Activated CD4-positive, alpha-beta memory T cell treated with anti-CD3 and anti-CD28 coated beads for 36 hours (primary cell): ENCODE measurements at regions not wholly inside any gene's neighbourhood (a gene's known extent, or its start where the extent isn't known, plus 50 kb on each side); places are given as distances from the start of the nearest gene placed in this dataset.

Source experiments
- CTCF ChIA-PET: fragments of 350-600 bp; sonication (Branson Sonifier 250); formaldehyde crosslinking; loops from one replicate; lab custom pipeline; 2021; ENCODE audit warnings: antibody characterized with exemption, inconsistent platforms; lab: Charles Lee
- POLR2A ChIA-PET: fragments of 350-600 bp; sonication (Branson Sonifier 250); formaldehyde crosslinking; loops from one replicate; lab custom pipeline; 2021; ENCODE audit warnings: antibody characterized with exemption; lab: Charles Lee
- DNase-seq: peaks from one replicate; pipeline ENCODE4 v3.0.0-alpha.2; 2020
- H3K27ac Mint-ChIP-seq: one replicate; pipeline ENCODE4 v1.8.0; 2021; ENCODE audit warnings: mixed read lengths
- H3K27me3 Mint-ChIP-seq: one replicate; pipeline ENCODE4 v1.8.0; 2021; ENCODE audit warnings: mixed read lengths
- H3K36me3 Mint-ChIP-seq: one replicate; pipeline ENCODE4 v1.8.0; 2021; ENCODE audit warnings: mixed read lengths
- H3K4me1 Mint-ChIP-seq: one replicate; pipeline ENCODE4 v1.8.0; 2021; ENCODE audit warnings: low read depth, mixed read lengths
- H3K4me3 Mint-ChIP-seq: one replicate; pipeline ENCODE4 v1.8.0; 2021; ENCODE audit warnings: mild to moderate bottlenecking, mixed read lengths
- H3K9me3 Mint-ChIP-seq: one replicate; pipeline ENCODE4 v1.8.0; 2021; ENCODE audit warnings: mixed read lengths
- intact Hi-C: fragments of 100-400 bp; cut with micrococcal nuclease; formaldehyde crosslinking; loops from one replicate; pipeline ENCODE4 v1.15.1; 2023

GRCh38 chr15:38897551-38897950 is 332.9 kb upstream of the RASGRP1 start:
- H3K4me1 Mint-ChIP-seq = no peaks in the 10 kb centered on the region
- intact Hi-C loops = no loop called here
- H3K27me3 Mint-ChIP-seq = no peaks in the 10 kb centered on the region
- DNase-seq = no peak
- no peak overlapping the region for H3K4me3 Mint-ChIP-seq
- no peaks in the 10 kb centered on the region for H3K9me3 Mint-ChIP-seq
- no peaks in the 10 kb centered on the region for H3K36me3 Mint-ChIP-seq
- ChIA-PET CTCF (interaction anchor here (0.6 kb wide), 1 partner anchor 44 kb away, joined by 3 read pairs; no protein-coding TSS in a partner anchor), POLR2A (no interaction called here)
- no peak overlapping the region for H3K27ac Mint-ChIP-seq

GRCh38 chr15:38898236-38898635 is 333.6 kb upstream of the RASGRP1 start:
- H3K4me3 Mint-ChIP-seq = no peak overlapping the region
- H3K9me3 Mint-ChIP-seq = no peaks in the 10 kb centered on the region
- H3K27ac Mint-ChIP-seq = no peak overlapping the region
- H3K4me1 Mint-ChIP-seq = no peaks in the 10 kb centered on the region
- POLR2A ChIA-PET = no interaction called here
- intact Hi-C loops = no loop called here
- no peaks in the 10 kb centered on the region for H3K27me3 Mint-ChIP-seq
- no peak for DNase-seq
- CTCF ChIA-PET = interaction anchor here (0.6 kb wide), 1 partner anchor 45 kb away, joined by 3 read pairs; no protein-coding TSS in a partner anchor
- H3K36me3 Mint-ChIP-seq = no peaks in the 10 kb centered on the region

- intact Hi-C loops = no loop called here
- ChIA-PET CTCF (no interaction called here), POLR2A (no interaction called here)
- H3K36me3 Mint-ChIP-seq = no peaks in the 10 kb centered on the region
- DNase-seq = no peak
- no peak overlapping the region for H3K27ac Mint-ChIP-seq
- no peak overlapping the region for H3K4me3 Mint-ChIP-seq
- H3K4me1 Mint-ChIP-seq = no peaks in the 10 kb centered on the region
- H3K27me3 Mint-ChIP-seq = no peaks in the 10 kb centered on the region
- H3K9me3 Mint-ChIP-seq = no peaks in the 10 kb centered on the region
Observed at GRCh38 chr15:38899300-38899699, 334.7 kb upstream of the RASGRP1 start.

GRCh38 chr15:38904298-38904697 is 339.7 kb upstream of the RASGRP1 start:
- Mint-ChIP-seq H3K9me3 (no peaks in the 10 kb centered on the region), H3K27ac (no peak overlapping the region), H3K4me3 (no peak overlapping the region), H3K36me3 (no peaks in the 10 kb centered on the region), H3K4me1 (no peaks in the 10 kb centered on the region), H3K27me3 (peaks cover 4% of the 10 kb centered on the region)
- CTCF ChIA-PET = no interaction called here
- POLR2A ChIA-PET = no interaction called here
- DNase-seq = no peak
- intact Hi-C loops = no loop called here

- H3K36me3 Mint-ChIP-seq = no peaks in the 10 kb centered on the region
- intact Hi-C loops = no loop called here
- no peak for DNase-seq
- no peaks in the 10 kb centered on the region for H3K4me1 Mint-ChIP-seq
- H3K4me3 Mint-ChIP-seq = no peak overlapping the region
- peaks cover 4% of the 10 kb centered on the region for H3K27me3 Mint-ChIP-seq
- CTCF ChIA-PET = no interaction called here
- POLR2A ChIA-PET = no interaction called here
- H3K9me3 Mint-ChIP-seq = peaks cover 4% of the 10 kb centered on the region
- H3K27ac Mint-ChIP-seq = no peak overlapping the region
Observed at GRCh38 chr15:38905632-38906031, 341.0 kb upstream of the RASGRP1 start.

- intact Hi-C loops = no loop called here
- Mint-ChIP-seq H3K27me3 (peaks cover 4% of the 10 kb centered on the region), H3K36me3 (no peaks in the 10 kb centered on the region), H3K27ac (no peak overlapping the region), H3K4me1 (no peaks in the 10 kb centered on the region), H3K9me3 (no peaks in the 10 kb centered on the region), H3K4me3 (no peak overlapping the region)
- POLR2A ChIA-PET = no interaction called here
- CTCF ChIA-PET = no interaction called here
- DNase-seq = no peak
Observed at GRCh38 chr15:38920966-38921365, 356.4 kb upstream of the RASGRP1 start.

GRCh38 chr15:38921471-38921870 is 356.9 kb upstream of the RASGRP1 start:
- ChIA-PET POLR2A (no interaction called here), CTCF (no interaction called here)
- no peak overlapping the region for H3K4me3 Mint-ChIP-seq
- intact Hi-C loops = no loop called here
- no peak for DNase-seq
- H3K36me3 Mint-ChIP-seq = no peaks in the 10 kb centered on the region
- H3K4me1 Mint-ChIP-seq = no peaks in the 10 kb centered on the region
- H3K27me3 Mint-ChIP-seq = peaks cover 1% of the 10 kb centered on the region
- H3K27ac Mint-ChIP-seq = no peak overlapping the region
- H3K9me3 Mint-ChIP-seq = no peaks in the 10 kb centered on the region

GRCh38 chr15:38928431-38928830 is 363.8 kb upstream of the RASGRP1 start:
- no peak overlapping the region for H3K27ac Mint-ChIP-seq
- no peaks in the 10 kb centered on the region for H3K4me1 Mint-ChIP-seq
- H3K36me3 Mint-ChIP-seq = no peaks in the 10 kb centered on the region
- H3K9me3 Mint-ChIP-seq = no peaks in the 10 kb centered on the region
- CTCF ChIA-PET = no interaction called here
- peaks cover 2% of the 10 kb centered on the region for H3K27me3 Mint-ChIP-seq
- intact Hi-C loops = no loop called here
- DNase-seq = no peak
- POLR2A ChIA-PET = no interaction called here
- no peak overlapping the region for H3K4me3 Mint-ChIP-seq

GRCh38 chr15:38930851-38931572 is 366.4 kb upstream of the RASGRP1 start:
- Mint-ChIP-seq H3K4me3 (no peak overlapping the region), H3K27me3 (peaks cover 5% of the 10 kb centered on the region), H3K4me1 (no peaks in the 10 kb centered on the region), H3K27ac (no peak overlapping the region), H3K9me3 (no peaks in the 10 kb centered on the region), H3K36me3 (no peaks in the 10 kb centered on the region)
- ChIA-PET CTCF (no interaction called here), POLR2A (no interaction called here)
- no peak for DNase-seq
- intact Hi-C loops = no loop called here

GRCh38 chr15:38941399-38941953 is 376.9 kb upstream of the RASGRP1 start:
- CTCF ChIA-PET = no interaction called here

GRCh38 chr15:38944536-38944935 is 379.9 kb upstream of the RASGRP1 start:
- Mint-ChIP-seq H3K4me1 (no peaks in the 10 kb centered on the region), H3K27me3 (no peaks in the 10 kb centered on the region)
- no peak for DNase-seq

More at GRCh38 chr15:38941399-38941953, 376.9 kb upstream of the RASGRP1 start:
- Mint-ChIP-seq H3K27ac (no peak overlapping the region), H3K4me3 (no peak overlapping the region), H3K4me1 (no peaks in the 10 kb centered on the region), H3K36me3 (no peaks in the 10 kb centered on the region), H3K27me3 (peaks cover 2% of the 10 kb centered on the region), H3K9me3 (no peaks in the 10 kb centered on the region)
- no peak for DNase-seq
- intact Hi-C loops = no loop called here
- POLR2A ChIA-PET = no interaction called here

GRCh38 chr15:38945551-38946298 is 381.1 kb upstream of the RASGRP1 start:
- CTCF ChIA-PET = no interaction called here
- DNase-seq = no peak
- intact Hi-C loops = no loop called here
- Mint-ChIP-seq H3K27ac (no peak overlapping the region), H3K27me3 (no peaks in the 10 kb centered on the region), H3K36me3 (no peaks in the 10 kb centered on the region), H3K9me3 (no peaks in the 10 kb centered on the region), H3K4me3 (no peak overlapping the region), H3K4me1 (no peaks in the 10 kb centered on the region)
- POLR2A ChIA-PET = no interaction called here

More at GRCh38 chr15:38944536-38944935, 379.9 kb upstream of the RASGRP1 start:
- Mint-ChIP-seq H3K36me3 (no peaks in the 10 kb centered on the region), H3K9me3 (no peaks in the 10 kb centered on the region), H3K27ac (no peak overlapping the region), H3K4me3 (no peak overlapping the region)
- CTCF ChIA-PET = no interaction called here
- POLR2A ChIA-PET = no interaction called here
- intact Hi-C loops = no loop called here
